Mesothelial cell of epicardium (in vitro differentiated cells): ENCODE measurements at regions not wholly inside any gene's neighbourhood (a gene's known extent, or its start where the extent isn't known, plus 50 kb on each side); places are given as distances from the start of the nearest gene placed in this dataset.
"Not testable (repeated sequence)": the region's sequence is repeated elsewhere in the genome, so short reads cannot be mapped to it uniquely, and the experiment has no call there.

Experiments used
- DNase-seq, 2 experiments: peaks; one replicate each; pipeline ENCODE4 v3.0.0; 2021; ENCODE audit warnings: low spot score in 2 of 2; ENCODE audit not compliant: unreplicated experiment in 2 of 2
- H3K27ac Mint-ChIP-seq: 2 replicates; pipeline ENCODE4 v1.8.0; 2021; ENCODE audit warnings: mixed read lengths
- H3K27me3 Mint-ChIP-seq: 2 replicates; pipeline ENCODE4 v1.8.0; 2021; ENCODE audit warnings: low read depth, mixed read lengths
- H3K36me3 Mint-ChIP-seq: 2 replicates; pipeline ENCODE4 v1.8.0; 2021; ENCODE audit warnings: mixed read lengths
- H3K4me1 Mint-ChIP-seq: 2 replicates; pipeline ENCODE4 v1.8.0; 2021; ENCODE audit warnings: mixed read lengths
- H3K4me3 Mint-ChIP-seq: 2 replicates; pipeline ENCODE4 v1.8.0; 2021; ENCODE audit warnings: mild to moderate bottlenecking, moderate library complexity, mixed read lengths
- H3K9me3 Mint-ChIP-seq: 2 replicates; pipeline ENCODE4 v1.8.0; 2021; ENCODE audit warnings: mixed read lengths
- CTCF ChIP-seq: fragments of 200-600 bp; sonication (generic); IDR thresholded peaks from one replicate; pipeline ENCODE4 v1.5.0; 2021; ENCODE audit warnings: antibody characterized with exemption; ENCODE audit not compliant: unreplicated experiment

GRCh38 chr3:177890359-177890683, 645.9 kb upstream of the KCNMB2 start:
- Mint-ChIP-seq H3K27ac (no peak overlapping the region), H3K4me3 (no peak overlapping the region), H3K4me1 (peaks cover 14% of the 10 kb centered on the region), H3K36me3 (no peaks in the 10 kb centered on the region), H3K9me3 (peaks cover 11% of the 10 kb centered on the region), H3K27me3 (no peaks in the 10 kb centered on the region)
- no peak for TF ChIP-seq CTCF
- DNase-seq = no peak

DNA sequence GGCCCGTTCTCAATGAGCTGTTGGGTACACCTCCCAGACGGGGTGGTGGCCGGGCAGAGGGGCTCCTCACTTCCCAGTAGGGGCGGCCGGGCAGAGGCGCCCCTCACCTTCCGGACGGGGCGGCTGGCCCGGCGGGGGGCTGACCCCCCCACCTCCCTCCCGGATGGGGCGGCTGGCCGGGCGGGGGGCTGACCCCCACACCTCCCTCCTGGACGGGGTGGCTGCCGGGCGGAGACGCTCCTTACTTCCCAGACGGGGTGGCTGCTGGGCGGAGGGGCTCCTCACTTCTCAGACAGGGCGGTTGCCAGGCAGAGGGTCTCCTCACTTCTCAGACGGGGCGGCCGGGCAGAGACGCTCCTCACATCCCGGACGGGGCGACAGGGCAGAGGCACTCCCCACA, 644.7 kb upstream of the KCNMB2 start:
- not testable (repeated sequence) for DNase-seq, H3K36me3 Mint-ChIP-seq, H3K27ac Mint-ChIP-seq, H3K27me3 Mint-ChIP-seq, H3K4me3 Mint-ChIP-seq
- Mint-ChIP-seq H3K9me3 (peaks cover 11% of the 10 kb centered on the region), H3K4me1 (peaks cover 14% of the 10 kb centered on the region)

GRCh38 chr3:177893331-177893730, 642.9 kb upstream of the KCNMB2 start:
- H3K4me1 Mint-ChIP-seq = peaks cover 14% of the 10 kb centered on the region
- no peaks in the 10 kb centered on the region for H3K27me3 Mint-ChIP-seq
- peaks cover 5% of the 10 kb centered on the region for H3K36me3 Mint-ChIP-seq
- H3K4me3 Mint-ChIP-seq = no peak overlapping the region
- no peak overlapping the region for H3K27ac Mint-ChIP-seq
- peaks cover 18% of the 10 kb centered on the region for H3K9me3 Mint-ChIP-seq
- no peak for DNase-seq
- TF ChIP-seq CTCF = no peak

DNA sequence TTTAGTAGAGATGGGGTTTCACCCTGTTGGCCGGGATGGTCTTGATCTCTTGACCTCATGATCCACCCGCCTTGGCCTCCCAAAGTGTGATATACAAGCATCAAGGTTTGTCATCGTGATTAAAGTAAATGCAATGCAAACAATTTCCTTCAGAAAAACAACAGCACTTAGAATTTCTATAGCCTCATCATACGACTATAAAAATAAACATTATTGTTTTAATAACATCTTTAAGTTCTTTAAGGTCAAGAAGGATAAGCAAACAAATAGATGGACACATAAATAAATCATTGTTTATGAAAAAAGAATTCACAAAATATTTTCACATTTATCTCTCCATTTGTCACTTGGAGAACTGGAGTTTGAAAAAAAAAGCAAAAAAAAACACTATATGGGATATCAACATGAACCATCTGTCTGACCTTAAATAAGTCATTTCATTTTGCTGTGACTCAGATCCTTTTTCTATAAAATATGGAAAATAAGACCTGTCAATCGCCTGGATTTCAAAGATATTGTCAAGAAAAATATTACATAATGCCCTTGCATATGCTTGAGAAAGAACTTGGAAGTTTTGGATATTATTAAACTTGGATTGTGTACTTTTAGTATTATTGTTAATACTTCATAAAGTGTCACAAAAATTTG, 642.0 kb upstream of the KCNMB2 start:
- no peak overlapping the region for H3K27ac Mint-ChIP-seq
- H3K36me3 Mint-ChIP-seq = peaks cover 5% of the 10 kb centered on the region
- no peak for TF ChIP-seq CTCF
- DNase-seq = no peak
- peaks cover 17% of the 10 kb centered on the region for H3K9me3 Mint-ChIP-seq
- peaks cover 8% of the 10 kb centered on the region for H3K4me1 Mint-ChIP-seq
- no peaks in the 10 kb centered on the region for H3K27me3 Mint-ChIP-seq
- no peak overlapping the region for H3K4me3 Mint-ChIP-seq

DNA sequence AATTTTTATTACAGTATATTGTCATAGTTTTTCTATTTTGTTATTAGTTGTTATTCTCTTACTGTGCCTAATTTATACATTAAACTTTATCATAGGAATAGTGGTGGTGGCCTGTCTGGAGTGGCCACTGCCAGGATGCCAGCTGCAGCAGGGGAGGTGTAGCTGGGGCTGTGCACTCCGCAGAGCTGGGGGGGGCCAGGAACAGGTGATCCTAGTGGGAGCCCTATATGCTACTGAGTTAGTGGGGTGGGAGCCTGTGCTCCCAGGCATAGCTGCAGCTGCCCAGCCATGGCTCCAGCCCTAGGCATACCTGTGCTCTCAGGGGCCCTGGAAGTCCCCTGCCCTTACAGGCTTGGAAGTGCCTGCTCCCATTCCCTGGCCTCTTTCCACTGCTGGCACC, 638.1 kb upstream of the KCNMB2 start:
- peaks cover 9% of the 10 kb centered on the region for H3K36me3 Mint-ChIP-seq
- H3K9me3 Mint-ChIP-seq = peaks cover 19% of the 10 kb centered on the region
- no peak overlapping the region for H3K4me3 Mint-ChIP-seq
- TF ChIP-seq CTCF = no peak
- H3K4me1 Mint-ChIP-seq = no peaks in the 10 kb centered on the region
- DNase-seq = no peak
- H3K27me3 Mint-ChIP-seq = no peaks in the 10 kb centered on the region
- no peak overlapping the region for H3K27ac Mint-ChIP-seq

DNA sequence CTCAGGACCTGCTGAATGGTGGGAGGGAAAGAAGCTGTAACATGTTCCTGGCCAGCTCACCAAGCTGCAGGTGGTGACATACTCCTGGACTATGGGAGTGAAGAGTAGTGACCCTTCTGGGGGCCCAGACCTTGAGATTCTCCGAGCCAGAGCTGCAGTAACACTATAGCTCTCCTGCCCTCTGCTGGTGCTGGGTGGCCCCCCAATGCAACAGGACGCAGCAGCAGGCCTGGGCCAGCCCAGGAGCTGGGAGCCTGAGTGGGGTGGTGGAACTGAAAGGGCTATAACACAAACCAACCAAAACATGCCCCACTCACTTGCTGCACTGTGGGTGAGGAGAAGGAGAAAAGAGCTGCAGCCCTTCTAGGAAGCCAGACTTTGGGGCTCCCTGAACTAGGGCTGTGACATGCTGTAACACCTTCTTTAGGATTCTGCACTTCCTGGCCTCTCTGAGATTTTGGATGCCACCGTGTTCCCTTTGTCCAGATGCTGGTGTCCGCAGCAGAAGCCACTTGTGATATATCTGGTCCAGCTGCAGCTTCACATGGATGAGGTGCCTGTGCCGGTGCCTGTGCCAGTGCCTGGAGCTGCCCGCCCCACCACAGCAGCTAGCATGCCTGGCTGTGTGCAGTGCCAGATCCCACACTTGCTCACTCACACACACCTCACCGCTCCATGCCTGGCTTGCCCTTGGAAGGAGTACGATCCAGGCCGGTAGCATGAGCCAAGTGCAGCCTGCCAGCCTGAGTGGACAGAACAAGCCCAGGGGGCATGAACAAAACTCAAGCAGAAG, 636.8 kb upstream of the KCNMB2 start:
- H3K4me3 Mint-ChIP-seq = no peak overlapping the region
- DNase-seq = no peak
- peaks cover 19% of the 10 kb centered on the region for H3K9me3 Mint-ChIP-seq
- H3K36me3 Mint-ChIP-seq = peaks cover 9% of the 10 kb centered on the region
- H3K4me1 Mint-ChIP-seq = peaks cover 5% of the 10 kb centered on the region
- no peaks in the 10 kb centered on the region for H3K27me3 Mint-ChIP-seq
- H3K27ac Mint-ChIP-seq = no peak overlapping the region
- TF ChIP-seq CTCF = no peak
